NCI-H2081 treated with DMSO at 0.1 percent for 48 hours (cell line): ENCODE measurements at regions not wholly inside any gene's neighbourhood (a gene's known extent, or its start where the extent isn't known, plus 50 kb on each side); places are given as distances from the start of the nearest gene placed in this dataset.

Source experiments
- DNase-seq: peaks from one replicate; lab custom pipeline; 2025; lab: John Stamatoyannopoulos, UW

GRCh38 chr3:159904455-159904854, 84.2 kb upstream of the IL12A start:
- DNase-seq = no peak

DNA sequence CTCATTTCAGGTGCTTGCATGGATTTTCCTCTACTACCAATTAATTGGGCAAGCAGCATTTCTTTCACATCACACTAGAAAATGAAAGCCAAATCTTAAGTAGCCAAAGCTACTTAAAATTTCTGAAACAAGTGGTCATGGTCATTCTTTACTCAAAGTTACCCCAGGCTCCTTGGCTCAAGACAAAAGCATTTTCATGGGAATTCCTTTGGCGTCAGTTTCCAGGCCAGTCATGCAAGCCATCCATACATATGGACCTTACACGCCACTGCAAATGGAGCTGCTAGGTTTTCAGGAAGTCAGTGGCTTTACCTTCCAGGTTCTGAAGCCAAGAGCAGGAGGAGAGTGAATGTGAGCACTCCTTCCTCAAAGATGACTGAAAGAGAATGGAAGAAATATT, 83.7 kb upstream of the IL12A start:
- DNase-seq = no peak

- DNase-seq = no peak
These were observed 80.8 kb upstream of the IL12A start for GRCh38 chr3:159907828-159908227.

DNA sequence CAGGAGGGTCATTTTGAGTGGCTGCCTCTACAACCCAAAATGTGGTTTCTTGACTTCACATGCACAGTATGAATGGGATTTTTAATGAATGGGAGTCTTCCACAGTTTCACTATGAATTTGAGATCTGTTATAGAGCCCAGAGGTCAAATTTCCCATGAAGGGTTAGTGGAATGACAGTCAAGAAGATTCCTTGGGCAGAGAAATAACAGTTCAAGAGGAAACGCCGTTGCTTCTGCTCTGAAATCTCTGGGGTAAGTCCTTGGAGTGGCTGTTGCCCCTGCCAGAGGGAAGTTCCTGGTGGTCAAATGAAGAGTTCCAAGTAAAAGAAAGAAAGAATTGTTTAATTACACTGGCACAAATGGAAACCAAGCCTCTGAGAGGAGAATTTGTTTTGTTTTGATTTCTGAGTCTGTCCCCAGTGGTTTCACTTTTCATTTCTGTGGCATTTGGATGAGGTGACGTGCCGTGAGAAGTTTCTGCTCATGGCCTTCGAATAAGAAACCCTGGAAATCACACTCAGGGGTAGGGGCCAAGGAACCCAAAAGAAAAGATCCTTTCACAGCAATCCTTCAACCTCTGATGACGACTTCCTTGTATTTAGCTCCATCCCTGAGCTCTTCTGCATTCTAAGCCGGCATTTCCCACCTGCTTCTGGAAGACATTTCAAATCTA, 77.5 kb upstream of the IL12A start:
- no peak for DNase-seq

DNA sequence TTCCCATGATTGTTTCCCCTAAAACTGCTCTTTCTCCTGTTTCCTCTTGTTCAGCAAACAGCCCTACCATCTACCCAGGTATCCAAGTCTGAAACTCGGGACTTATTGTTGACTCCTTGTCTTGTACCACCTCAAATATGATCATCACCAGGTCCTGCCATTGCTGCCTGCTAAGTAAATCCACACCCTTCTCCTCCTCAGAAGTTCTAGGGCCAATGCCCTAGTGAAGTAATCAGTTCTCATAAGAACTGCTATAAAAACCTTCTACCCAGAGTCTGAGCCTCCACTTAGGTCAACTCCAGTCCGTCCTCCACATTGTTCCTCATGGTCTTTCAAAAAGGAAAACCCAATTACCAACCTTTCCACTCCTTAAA, 77.0 kb upstream of the IL12A start:
- DNase-seq = no peak

- DNase-seq = no peak
These were observed 74.8 kb upstream of the IL12A start for GRCh38 chr3:159913712-159914414.

DNA sequence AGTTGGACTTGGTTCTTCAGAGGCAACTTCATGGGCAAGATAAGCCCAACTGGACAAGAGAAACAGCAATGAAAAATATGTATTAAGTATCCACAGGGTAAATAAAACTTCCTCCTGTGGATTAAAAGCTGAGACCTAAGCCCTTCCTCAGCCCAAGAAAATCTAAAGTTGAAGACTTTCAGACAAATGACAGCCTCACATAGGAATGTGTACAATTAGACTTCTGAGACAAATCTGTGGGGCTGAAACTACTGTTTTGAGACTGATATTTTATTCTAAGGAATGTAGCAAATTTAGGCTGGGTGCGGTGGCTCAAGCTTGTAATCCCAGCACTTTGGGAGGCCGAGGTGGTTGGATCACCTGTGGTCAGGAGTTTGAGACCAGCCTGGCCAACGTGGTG, 74.2 kb upstream of the IL12A start:
- no peak for DNase-seq

DNA sequence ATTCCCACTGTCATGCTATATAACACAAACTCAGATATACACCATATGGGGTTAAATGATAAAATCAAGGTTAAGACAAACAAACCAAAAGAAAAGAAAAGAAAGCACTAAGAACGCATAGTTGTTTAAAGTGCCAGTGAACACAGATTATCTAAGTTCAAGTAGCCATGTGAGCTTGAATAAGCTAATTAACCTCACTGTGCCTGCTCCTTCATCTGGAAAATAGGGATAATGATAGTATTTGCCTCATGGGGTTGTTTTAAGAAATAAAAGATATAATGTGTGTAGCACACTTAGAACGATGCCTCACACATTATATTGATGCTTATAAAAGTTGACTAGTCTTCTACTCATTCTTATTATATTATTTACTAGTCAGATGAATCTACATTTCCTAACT, 72.6 kb upstream of the IL12A start:
- no peak for DNase-seq

GRCh38 chr3:159917141-159917540, 71.5 kb upstream of the IL12A start:
- DNase-seq = no peak

DNA sequence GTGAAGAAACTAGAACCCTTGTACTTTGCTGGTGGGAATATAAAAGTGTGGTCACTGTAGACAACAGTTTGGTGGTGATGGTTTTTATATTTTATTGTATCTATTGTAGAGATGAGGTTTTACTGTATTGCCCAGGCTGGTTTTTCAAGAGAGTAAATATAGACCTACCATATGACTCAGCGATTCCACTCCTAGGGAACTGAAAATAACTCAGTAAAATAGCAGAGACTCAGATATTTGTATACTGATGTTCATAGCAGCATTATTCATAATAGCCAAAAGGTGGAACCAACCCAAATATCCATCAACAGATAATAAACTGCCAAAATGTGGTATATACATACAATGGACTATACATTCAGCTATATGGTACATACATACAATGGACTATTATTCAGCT, 68.8 kb upstream of the IL12A start:
- no peak for DNase-seq

GRCh38 chr3:159922193-159922840, 66.3 kb upstream of the IL12A start:
- DNase-seq = no peak

DNA sequence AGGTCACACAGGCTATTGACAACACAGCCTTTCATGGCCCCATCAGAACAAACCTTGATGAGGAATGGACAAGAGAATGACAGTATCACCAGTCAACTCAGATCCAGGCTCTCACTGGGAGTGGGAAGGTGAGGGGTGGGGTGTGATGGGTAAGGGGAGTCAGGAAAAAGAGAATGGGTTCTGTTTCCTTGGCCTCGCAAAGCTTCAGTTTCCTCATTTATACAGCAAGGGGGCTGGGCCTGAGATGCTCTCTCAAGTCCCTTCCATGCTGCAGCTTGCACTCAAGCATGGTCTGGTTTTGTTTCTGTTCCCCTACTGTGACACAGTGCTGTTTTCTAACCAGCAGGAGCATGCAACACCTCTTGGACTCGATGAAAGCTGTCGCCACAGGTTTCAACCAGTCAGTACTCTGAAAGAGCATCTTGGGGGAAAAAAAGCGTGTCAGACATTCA, 65.7 kb upstream of the IL12A start:
- DNase-seq = no peak

DNA sequence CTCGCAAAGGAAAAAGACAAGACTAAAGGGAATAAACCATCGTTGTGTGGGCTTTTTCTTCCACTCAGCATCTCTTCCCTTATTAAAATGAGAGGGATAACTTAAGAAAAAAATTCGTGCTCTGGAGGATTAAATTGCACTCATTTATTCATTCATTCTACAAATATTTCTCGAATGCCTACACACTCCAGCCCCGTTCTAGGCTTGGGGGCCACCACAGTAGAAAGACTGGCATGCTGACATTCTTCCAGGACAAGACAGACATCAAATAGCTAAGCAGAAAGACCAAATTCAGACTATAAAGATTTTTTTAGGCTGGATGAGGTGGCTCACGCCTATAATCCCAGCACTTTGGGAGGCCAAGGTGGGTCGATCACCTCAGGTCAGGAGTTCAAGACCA, 65.3 kb upstream of the IL12A start:
- DNase-seq = no peak

DNA sequence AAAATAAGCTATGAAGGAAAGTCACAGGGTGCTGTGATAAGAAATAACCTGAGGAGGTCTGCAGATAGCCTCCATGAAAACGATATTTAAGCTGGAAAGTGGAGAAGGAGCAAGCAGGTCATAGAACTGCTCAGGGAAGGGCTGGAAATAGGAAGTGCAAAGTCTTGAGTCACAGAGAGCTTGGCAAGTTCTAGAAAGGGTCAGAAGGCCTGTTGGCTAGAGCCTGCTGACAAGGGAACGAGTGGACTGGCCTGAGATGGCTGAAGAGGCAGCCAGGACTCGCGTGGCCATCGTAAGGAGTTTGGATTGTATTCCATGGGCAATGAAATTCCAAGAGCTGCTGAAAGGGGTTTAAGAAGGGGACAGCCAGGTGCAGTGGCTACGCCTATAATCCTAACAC, 64.7 kb upstream of the IL12A start:
- DNase-seq = no peak

GRCh38 chr3:159924411-159924810, 64.2 kb upstream of the IL12A start:
- DNase-seq = no peak

DNA sequence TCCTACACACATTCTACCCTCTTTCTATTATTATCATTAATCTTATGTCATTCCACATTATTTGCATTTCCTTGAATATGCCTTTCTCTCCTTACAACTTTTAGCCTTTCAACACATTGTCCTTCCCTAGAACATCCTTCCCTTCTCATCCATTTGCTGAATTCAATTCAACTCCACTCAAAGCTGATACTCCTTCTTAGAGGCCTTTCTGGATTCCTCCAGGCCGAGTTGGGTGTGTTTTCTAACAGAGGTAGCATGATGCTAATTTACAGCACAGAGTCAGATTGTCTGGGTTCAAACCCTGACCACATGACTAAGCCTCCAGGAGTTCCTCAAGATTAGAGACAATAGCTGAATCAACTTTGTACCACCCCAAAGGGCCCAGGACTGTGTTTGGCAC, 63.4 kb upstream of the IL12A start:
- DNase-seq = no peak

DNA sequence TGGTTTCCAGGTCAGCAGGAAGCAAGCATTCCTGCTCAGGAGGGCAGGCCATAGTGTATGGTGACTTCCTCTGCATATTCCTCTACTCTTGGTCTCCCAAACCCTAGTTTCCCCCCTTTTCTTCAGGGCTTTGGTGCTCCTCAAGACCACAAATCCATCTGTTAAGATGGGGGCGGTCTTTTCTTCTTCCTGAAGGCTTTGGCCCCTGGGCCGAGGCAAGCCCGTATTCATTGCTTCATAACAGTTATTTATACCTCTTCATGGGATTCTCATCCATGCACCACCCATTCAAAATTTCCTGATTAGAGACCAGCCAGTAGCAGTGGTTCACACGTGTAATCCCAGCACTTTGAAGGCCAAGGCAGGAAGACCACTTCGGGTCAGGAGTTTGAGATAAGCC, 62.1 kb upstream of the IL12A start:
- DNase-seq = no peak

DNA sequence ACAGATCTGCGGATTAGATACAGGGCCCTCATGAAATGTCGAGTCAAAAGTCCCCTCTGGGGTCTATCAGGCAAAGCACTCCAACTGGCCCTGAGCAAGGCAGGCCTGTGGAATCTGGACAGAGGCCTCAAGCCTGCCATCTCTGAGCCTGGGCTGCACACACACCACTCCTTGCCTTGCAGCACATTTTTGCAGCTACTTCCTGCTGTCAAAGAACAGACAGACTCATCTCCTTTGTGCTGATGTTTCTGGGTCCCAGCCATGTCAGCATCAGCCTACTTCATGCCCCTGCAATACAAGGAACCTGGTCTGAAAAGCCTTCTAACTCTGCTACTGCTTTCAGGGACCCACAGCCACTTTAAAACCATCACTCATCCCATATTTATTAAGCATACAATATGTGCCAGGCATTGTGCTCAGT, 60.6 kb upstream of the IL12A start:
- DNase-seq = no peak

DNA sequence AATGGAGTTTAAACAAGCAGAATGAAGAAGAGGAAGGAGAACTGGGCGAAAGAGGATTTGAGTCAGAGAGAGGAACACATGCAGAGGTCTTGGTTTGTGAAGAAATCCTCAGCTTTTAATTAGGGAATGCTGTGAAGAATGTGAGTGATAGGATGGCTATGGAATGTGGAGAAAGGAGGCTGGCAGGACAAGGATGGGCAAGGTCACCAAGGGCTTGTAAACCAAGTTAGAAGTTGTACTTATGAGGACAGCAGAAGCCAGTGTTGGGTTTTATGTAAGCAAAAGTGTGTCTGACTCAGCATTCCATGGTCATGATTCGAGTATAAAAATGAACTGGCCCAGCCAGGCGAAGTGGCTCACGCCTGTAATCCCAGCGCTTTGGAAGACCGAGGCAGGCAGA, 60.0 kb upstream of the IL12A start:
- DNase-seq = no peak

- DNase-seq = no peak
These were observed 59.2 kb upstream of the IL12A start for GRCh38 chr3:159929171-159930141.

DNA sequence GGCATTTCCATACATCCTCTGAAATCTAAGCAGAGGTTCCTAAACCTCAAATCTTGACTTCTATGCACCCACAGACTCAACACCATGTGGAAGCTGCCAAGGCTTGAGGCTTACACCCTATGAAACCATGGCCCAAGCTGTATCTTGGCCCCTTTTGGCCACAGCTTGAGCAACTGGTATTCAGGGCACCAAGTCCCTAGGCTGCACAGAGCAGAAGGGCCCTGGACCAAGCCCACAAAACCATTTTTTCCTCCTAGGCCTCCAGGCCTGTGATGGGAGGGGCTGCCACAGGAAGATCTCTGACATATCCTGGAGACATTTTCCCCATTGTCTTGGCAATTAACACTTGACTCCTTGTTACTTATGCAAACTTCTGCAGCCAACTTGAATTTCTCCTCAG, 54.4 kb upstream of the IL12A start:
- no peak for DNase-seq

DNA sequence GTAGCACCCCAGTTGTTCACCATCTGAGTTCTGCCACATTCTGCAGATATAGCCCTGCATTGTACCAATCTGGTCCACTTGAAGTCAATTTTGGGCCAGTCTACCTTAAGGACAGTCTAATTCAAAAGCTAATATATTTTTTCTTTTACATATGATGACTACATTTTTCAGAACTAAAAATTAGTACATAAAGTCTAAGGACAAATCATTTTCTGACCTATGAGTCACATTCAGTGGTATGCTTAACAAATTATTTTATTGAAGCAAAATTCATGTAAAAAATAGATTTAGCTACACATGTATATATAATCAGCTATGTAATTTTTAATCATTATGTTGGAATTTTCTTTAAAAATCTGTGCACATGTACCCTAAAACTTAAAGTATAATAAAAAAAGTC, 52.1 kb upstream of the IL12A start:
- DNase-seq = no peak
